MM.1S (cell line): ENCODE measurements at regions not wholly inside any gene's neighbourhood (a gene's known extent, or its start where the extent isn't known, plus 50 kb on each side); places are given as distances from the start of the nearest gene placed in this dataset.

ENCODE experiments used
- DNase-seq: peaks from one replicate; pipeline ENCODE4 v3.0.0-alpha.2; 2015
- H2AFZ ChIP-seq: fragments of 300-600 bp; sonication (generic); 2 replicates; pipeline ENCODE4 v1.6.0; 2016; ENCODE audit warnings: antibody characterized with exemption, low read length
- H3F3A ChIP-seq: fragments of 300-600 bp; sonication (generic); 2 replicates; pipeline ENCODE4 v1.6.1; 2016; ENCODE audit warnings: mild to moderate bottlenecking, antibody characterized with exemption, low read length, moderate library complexity, mixed read lengths; ENCODE audit not compliant: insufficient read depth
- H3K27ac ChIP-seq: fragments of 300-600 bp; sonication (generic); 2 replicates; pipeline ENCODE4 v1.5.1; 2016; ENCODE audit warnings: mild to moderate bottlenecking, low read length
- H3K27me3 ChIP-seq: fragments of 300-600 bp; sonication (generic); replicated peaks from 2 replicates; pipeline ENCODE4 v1.6.0; 2016; ENCODE audit warnings: low read length; ENCODE audit not compliant: insufficient read depth
- H3K36me3 ChIP-seq: fragments of 300-600 bp; sonication (generic); replicated peaks from 2 replicates; pipeline ENCODE4 v1.6.1; 2016; ENCODE audit warnings: mild to moderate bottlenecking, low read length, mixed read lengths; ENCODE audit not compliant: insufficient read depth
- H3K4me1 ChIP-seq: fragments of 300-600 bp; sonication (generic); 2 replicates; pipeline ENCODE4 v1.6.1; 2016; ENCODE audit warnings: low read length, mixed read lengths
- H3K4me2 ChIP-seq: fragments of 300-600 bp; sonication (generic); 2 replicates; pipeline ENCODE4 v1.6.0; 2016; ENCODE audit warnings: low read depth, low read length
- H3K4me3 ChIP-seq: fragments of 300-600 bp; sonication (generic); 2 replicates; pipeline ENCODE4 v1.5.1; 2016; ENCODE audit warnings: low read length, mixed read lengths
- H3K79me2 ChIP-seq: fragments of 300-600 bp; sonication (generic); 2 replicates; pipeline ENCODE4 v1.6.1; 2016; ENCODE audit warnings: mixed run types, low read length, mixed read lengths
- H3K9ac ChIP-seq: fragments of 300-600 bp; sonication (generic); 2 replicates; pipeline ENCODE4 v1.6.1; 2016; ENCODE audit warnings: low read length, mixed read lengths
- H3K9me2 ChIP-seq: fragments of 300-600 bp; sonication (generic); replicated peaks from 2 replicates; pipeline ENCODE4 v1.6.1; 2016; ENCODE audit warnings: mild to moderate bottlenecking, low read length, mixed read lengths; ENCODE audit not compliant: insufficient read depth
- H3K9me3 ChIP-seq: fragments of 300-600 bp; sonication (generic); replicated peaks from 2 replicates; pipeline ENCODE4 v1.6.1; 2016; ENCODE audit warnings: mild to moderate bottlenecking, low read length, mixed read lengths; ENCODE audit not compliant: insufficient read depth
- H4K20me1 ChIP-seq: fragments of 300-600 bp; sonication (generic); 2 replicates; pipeline ENCODE4 v1.6.1; 2016; ENCODE audit warnings: mild to moderate bottlenecking, low read length, moderate library complexity, mixed read lengths; ENCODE audit not compliant: insufficient read depth
- CTCF ChIP-seq: fragments of 300-600 bp; sonication (generic); IDR thresholded peaks from 2 replicates; pipeline ENCODE4 v1.5.1; 2016; ENCODE audit warnings: antibody characterized with exemption, low read length, mixed read lengths
- EZH2 ChIP-seq: fragments of 300-600 bp; sonication (generic); optimal IDR thresholded peaks from 2 replicates; pipeline ENCODE3; 2017; ENCODE audit warnings: low read depth, mild to moderate bottlenecking, antibody characterized with exemption, low read length, mixed read lengths
- EZH2phosphoT487 ChIP-seq: fragments of 300-600 bp; sonication (generic); IDR thresholded peaks from 2 replicates; pipeline ENCODE4 v1.6.1; 2018; ENCODE audit warnings: antibody characterized with exemption, low read length

GRCh38 chr3:154029926-154030325, 91.3 kb upstream of the ARHGEF26 start:
- DNase-seq, result no peak
- Histone ChIP-seq H3K4me3 (no peak overlapping the region), H3K4me1 (no peaks in the 10 kb centered on the region), H4K20me1 (no peaks in the 10 kb centered on the region), H3K4me2 (no peak overlapping the region), H3F3A (no peaks in the 10 kb centered on the region), H3K36me3 (no peaks in the 10 kb centered on the region), H3K9me2 (no peaks in the 10 kb centered on the region), H3K27ac (no peak overlapping the region), H3K27me3 (no peaks in the 10 kb centered on the region), H2AFZ (no peak overlapping the region), H3K9ac (no peak overlapping the region), H3K9me3 (no peaks in the 10 kb centered on the region), H3K79me2 (no peaks in the 10 kb centered on the region)
- TF ChIP-seq EZH2, result no peak

GRCh38 chr3:154034797-154035330, 86.3 kb upstream of the ARHGEF26 start:
- no peak overlapping the region for H3K4me2 ChIP-seq
- no peaks in the 10 kb centered on the region for H3K9me2 ChIP-seq
- H3K27me3 ChIP-seq, result no peaks in the 10 kb centered on the region
- no peaks in the 10 kb centered on the region for H4K20me1 ChIP-seq
- no peaks in the 10 kb centered on the region for H3K36me3 ChIP-seq
- no peaks in the 10 kb centered on the region for H3F3A ChIP-seq
- no peak overlapping the region for H3K4me3 ChIP-seq
- H3K9ac ChIP-seq, result no peak overlapping the region
- H3K4me1 ChIP-seq, result no peaks in the 10 kb centered on the region
- H3K79me2 ChIP-seq, result no peaks in the 10 kb centered on the region
- no peaks in the 10 kb centered on the region for H3K9me3 ChIP-seq
- no peak overlapping the region for H2AFZ ChIP-seq
- H3K27ac ChIP-seq, result no peak overlapping the region
- no peak for TF ChIP-seq EZH2
- TF ChIP-seq EZH2phosphoT487, result no peak
- TF ChIP-seq CTCF, result no peak
- DNase-seq, result no peak

- peak; percentile 65 for DNase-seq
- Histone ChIP-seq H3K79me2 (no peaks in the 10 kb centered on the region), H3K4me2 (no peak overlapping the region), H2AFZ (no peak overlapping the region), H3K4me1 (no peaks in the 10 kb centered on the region), H3K9me2 (no peaks in the 10 kb centered on the region), H3F3A (no peaks in the 10 kb centered on the region), H3K9ac (no peak overlapping the region), H3K36me3 (no peaks in the 10 kb centered on the region), H3K27ac (no peak overlapping the region), H3K9me3 (no peaks in the 10 kb centered on the region), H3K27me3 (no peaks in the 10 kb centered on the region), H3K4me3 (no peak overlapping the region), H4K20me1 (no peaks in the 10 kb centered on the region)
- TF ChIP-seq CTCF (peak; percentile 67), EZH2phosphoT487 (no peak)
These were observed 80.9 kb upstream of the ARHGEF26 start for GRCh38 chr3:154040283-154040682.

GRCh38 chr3:154044671-154045070, 76.5 kb upstream of the ARHGEF26 start:
- H3K9ac ChIP-seq, result no peak overlapping the region
- H2AFZ ChIP-seq, result no peak overlapping the region
- no peaks in the 10 kb centered on the region for H3K36me3 ChIP-seq
- no peak for TF ChIP-seq CTCF
- no peak for TF ChIP-seq EZH2
- no peak for TF ChIP-seq EZH2phosphoT487
- H3K27ac ChIP-seq, result no peak overlapping the region
- H3K4me3 ChIP-seq, result no peak overlapping the region
- no peaks in the 10 kb centered on the region for H3K4me1 ChIP-seq
- no peak for DNase-seq
- H3K27me3 ChIP-seq, result no peaks in the 10 kb centered on the region
- H3K9me2 ChIP-seq, result no peaks in the 10 kb centered on the region
- no peaks in the 10 kb centered on the region for H3K9me3 ChIP-seq
- H4K20me1 ChIP-seq, result no peaks in the 10 kb centered on the region
- no peaks in the 10 kb centered on the region for H3K79me2 ChIP-seq
- no peaks in the 10 kb centered on the region for H3F3A ChIP-seq
- no peak overlapping the region for H3K4me2 ChIP-seq
